GM19467 (cell line): ENCODE measurements at regions not wholly inside any gene's neighbourhood (a gene's known extent, or its start where the extent isn't known, plus 50 kb on each side); places are given as distances from the start of the nearest gene placed in this dataset.
"Not testable (repeated sequence)": the region's sequence is repeated elsewhere in the genome, so short reads cannot be mapped to it uniquely, and the experiment has no call there.

Experiments
- ATAC-seq: cut with Tn5 transposase; IDR thresholded peaks from one replicate; pipeline ENCODE4 v1.9.1; 2021; ENCODE audit warnings: mild to moderate bottlenecking, moderate library complexity; ENCODE audit not compliant: unreplicated experiment

DNA sequence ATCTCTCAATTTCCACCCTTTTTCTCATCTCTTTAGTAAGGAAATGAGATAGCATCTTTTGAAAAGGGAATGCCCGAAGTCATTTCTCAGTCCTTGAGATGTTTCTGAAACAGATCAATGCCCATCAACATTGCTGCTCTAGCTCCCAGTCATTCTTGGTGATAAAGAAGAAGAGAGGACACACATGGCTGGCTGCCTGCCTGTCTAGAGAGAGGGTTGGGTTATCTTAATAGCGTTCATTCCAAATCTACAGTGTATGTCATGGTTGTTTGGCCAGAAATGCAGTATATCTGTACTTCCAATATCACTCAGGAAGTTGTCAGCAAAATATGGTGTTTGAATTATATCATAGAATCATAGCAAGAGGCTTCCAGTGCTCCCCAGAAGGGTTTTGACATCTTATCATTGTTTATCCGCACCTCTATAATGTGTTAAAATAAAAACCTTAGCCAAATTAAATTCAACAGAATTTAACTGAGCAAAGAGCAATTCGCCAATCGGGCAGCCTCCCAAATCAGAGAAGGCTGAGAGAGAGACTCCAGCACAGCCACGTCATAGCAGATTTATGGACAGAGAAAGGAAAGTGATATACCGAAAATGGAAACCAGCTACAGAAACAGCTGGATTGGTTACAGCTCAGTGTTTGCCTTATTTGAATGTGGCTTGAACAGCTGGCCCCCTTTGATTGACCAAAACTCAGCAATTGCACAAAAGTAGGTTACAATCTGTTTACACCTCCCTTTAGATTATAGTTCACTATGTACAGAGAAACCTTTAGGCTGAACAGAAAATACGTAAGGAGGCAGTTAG is 321.0 kb upstream of the FRG1 start:
- not testable (repeated sequence) for ATAC-seq

DNA sequence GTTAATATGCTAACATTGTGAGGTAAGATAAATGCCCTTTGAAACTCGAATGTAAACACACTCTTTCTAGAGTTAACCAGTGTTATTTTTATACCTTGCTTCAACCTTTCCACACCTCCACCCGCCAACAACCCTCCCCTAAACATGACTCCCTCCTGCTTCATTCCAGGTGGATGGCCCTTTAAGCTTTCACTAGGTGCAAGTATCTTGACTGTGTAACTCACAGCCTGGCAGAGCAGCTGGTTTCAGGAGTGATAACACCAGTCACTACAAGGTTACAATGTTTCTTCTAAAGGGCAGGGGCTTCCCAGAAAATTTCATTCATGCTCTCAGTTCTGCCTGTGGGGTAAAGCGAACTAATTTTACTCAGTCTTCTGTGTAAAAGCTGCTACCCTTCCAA is 318.1 kb upstream of the FRG1 start:
- not testable (repeated sequence) for ATAC-seq

DNA sequence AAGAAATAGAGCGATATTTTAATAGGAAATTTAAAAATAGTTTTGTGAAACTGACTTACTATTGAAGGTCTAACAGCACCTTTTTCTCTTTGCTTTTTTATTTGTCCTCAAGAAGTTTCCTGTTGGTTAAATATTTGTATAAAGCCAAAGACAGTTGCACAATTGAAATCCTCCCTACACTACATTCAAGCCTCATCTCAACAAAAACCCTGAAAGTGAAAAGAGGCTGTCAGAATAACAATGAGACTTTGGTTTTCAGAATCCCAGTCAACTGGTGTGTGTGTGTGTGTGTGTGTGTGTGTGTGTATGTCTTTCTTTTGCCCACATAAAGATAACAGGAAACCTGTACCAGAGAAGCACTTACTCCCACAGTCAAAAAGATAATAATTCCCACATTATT is 313.6 kb upstream of the FRG1 start:
- not testable (repeated sequence) for ATAC-seq

DNA sequence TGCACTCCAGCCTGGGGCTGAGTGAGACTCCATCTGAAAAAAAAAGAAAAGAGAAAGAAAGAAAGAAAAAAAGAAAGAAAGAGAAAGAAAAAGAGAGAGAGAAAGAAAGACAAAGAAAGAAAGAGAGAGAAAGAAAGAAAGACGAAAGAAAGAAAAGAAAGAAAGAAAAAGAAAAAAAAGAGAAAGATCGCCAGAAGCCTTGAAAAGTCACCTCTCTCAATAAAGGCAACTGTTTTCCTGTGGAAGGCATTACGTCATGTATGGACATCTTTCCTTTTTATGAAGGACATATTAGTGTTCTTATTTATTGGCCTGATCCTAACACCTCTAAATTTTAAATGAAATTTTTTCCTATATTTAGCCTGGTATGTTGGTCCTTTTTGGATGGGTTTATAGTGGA is 310.9 kb upstream of the FRG1 start:
- ATAC-seq: not testable (repeated sequence)

DNA sequence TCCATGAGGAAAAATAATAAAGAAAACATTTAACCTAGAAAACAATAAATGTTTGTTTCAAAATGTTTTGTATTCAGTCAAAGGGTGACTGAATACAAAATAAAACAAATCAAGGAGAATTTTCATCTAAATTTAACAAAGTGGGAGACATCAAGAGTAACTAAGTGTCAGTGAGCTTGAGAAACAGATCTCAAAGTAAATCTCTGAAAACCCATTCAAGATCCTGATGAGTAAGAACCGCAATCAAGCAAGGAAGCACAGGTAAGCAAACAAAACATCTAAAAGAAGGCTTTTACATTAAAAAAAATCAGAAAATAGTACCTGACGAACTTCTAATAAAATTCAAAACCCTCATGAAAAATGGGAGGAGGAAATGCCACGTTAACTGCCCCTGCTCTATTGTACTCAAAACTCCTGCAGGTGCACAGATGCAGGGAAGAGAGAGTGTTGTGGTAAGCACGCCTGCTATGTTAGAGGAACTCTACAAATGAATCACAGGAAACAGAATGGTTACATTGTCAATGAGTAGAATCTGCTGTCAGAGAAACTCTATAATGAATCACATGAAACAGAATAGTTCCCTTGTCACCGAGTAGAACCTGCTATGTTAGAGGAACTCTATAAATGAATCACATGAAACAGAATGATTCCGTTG is 309.6 kb upstream of the FRG1 start:
- ATAC-seq: not testable (repeated sequence)

DNA sequence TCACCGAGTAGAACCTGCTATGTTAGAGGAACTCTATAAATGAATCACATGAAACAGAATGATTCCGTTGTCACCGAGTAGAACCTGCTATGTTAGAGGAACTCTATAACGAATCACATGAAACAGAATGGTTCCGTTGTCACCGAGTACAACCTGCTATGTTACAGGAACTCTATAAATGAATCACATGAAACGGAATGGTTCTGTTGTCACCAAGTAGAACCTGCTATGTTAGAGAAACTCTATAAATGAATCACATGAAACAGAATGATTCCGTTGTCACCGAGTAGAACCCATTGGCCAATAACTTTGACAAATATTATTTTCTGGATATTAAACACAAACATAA is 309.1 kb upstream of the FRG1 start:
- ATAC-seq: not testable (repeated sequence)

DNA sequence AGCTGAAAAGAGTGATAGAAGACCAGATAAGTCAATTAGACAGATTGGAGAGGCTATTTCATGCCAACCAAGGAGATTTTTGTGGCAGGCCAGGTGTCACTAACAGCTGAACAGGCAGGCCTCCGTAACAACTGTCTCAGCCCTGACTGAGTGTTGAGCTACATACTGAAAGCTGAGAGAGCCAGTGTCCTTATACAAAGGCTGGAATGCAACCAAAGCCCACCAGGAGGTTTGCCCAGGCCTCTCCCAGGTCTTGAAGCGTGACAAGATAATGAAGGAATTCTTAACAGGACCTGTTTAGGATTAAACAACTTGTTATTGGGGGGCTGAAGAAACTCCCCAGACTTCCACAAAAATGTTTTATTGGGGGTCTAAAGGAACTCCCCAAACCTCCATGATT is 290.2 kb upstream of the FRG1 start:
- not testable (repeated sequence) for ATAC-seq

DNA sequence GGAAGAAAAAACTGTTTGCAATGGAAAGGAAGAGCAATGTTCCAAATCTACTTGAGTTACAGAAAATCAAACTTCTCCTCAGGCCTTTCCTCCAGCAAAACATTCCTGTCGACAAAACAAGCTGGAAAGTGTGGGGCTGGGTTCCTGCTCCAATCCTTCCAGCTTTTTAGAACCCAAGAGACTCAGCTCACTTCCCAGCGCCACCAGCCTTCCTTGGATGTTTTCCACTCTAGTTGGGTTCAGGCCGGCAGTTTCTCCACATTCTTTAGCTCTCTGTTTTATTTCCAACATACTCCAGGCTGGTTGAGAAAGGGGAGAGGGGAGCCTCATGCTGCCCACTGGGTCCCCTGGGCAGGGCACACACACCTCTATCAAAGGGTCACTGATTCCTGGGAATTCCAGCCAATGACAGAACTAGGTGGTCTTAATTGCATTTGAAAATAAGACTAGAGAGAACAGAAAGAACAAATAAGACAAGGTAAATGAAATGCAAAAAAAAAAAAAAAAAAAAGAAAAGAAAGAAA is 287.5 kb upstream of the FRG1 start:
- not testable (repeated sequence) for ATAC-seq

DNA sequence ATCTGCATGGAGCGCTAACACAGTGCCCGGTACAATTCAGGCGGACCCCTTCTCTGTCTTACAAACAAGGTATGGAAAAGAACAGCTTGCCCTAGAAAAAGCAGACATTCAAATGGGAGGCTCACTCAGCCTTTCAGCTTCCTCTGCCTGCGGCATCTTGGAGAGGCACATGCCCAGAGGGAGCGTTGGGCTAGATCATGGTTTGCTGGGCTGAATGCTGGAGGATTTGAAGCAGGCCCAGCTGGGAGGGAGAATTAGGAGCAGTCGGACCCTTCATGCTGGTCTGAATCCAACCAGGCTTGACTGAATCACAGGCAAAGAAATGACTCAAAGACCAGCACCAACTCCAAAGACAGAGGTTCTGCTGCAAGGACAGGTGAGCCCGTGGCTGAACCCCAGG is 286.7 kb upstream of the FRG1 start:
- ATAC-seq: not testable (repeated sequence)

DNA sequence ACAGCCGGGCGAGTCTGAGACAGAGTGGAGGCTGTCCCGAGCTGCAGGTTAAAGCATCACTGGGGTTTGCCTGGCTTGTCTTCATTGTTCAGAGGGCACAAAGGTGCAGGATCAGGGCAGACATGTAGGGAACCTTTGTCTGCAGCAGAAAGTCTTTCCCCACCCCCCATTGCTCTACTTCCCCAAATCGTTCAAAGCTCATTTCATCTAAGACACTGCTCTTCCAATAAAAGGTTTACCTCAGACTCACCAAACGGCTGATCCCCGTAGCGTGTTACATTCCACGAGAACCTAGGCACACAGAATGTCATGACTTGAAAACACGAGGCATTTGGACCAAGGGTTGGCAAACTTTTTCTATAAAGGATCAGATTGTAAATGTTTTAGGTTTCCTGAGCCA is 286.3 kb upstream of the FRG1 start:
- ATAC-seq: not testable (repeated sequence)

DNA sequence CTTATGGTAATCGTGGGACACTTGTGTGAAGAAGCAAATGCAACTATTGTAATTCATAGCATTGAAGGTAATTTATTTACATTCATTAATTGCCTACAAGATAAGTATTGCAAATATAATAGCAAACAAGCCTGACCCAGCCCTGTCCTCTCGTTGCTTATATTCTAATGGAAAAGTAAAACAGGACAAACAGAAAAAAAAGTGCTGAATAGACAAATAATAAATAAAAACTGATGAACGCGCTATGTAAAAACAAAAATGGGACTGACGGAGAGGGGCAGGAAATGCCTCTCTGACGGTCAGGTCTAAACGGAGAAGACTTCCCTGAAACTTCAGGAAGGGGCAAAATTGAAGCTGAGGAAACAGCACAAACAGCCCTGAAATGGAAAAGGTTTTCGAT is 284.9 kb upstream of the FRG1 start:
- not testable (repeated sequence) for ATAC-seq

DNA sequence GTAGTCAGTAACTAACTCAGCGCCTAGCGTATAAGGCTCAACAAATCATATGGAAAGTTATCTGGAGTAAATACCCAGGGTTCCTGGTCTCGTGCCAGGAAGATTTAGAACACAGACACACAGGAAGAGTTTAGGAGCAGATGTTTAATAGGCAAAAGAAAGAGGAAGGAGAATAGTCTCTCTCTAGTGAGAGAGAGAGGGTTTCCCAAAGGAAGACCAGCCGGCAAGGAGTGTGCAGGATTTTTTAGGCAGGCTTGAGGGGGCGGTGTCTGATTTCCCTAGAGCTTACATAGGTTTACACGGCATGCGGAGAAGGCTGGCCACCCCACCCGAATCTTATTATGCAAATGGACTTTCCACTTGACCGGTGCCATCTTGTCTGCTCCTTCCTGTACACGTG is 284.0 kb upstream of the FRG1 start:
- no peak for ATAC-seq

DNA sequence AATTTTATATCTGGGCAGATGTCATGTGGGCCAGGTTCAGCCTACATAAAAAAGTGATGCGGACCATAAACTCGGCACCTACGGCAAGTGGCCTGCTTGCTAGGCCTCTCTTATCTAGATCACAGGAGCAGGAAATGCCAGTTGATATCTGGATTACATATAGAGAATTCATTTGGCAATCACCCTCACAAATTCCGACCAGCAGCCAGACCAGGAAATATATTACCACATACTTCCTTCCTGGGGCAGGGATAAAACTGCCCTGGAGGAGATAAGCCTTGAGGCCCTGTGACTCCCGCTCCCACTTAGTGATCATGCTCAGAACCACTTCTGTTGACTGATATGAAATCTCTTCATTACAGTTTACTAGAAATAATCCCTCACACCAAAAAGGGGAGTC is 282.4 kb upstream of the FRG1 start:
- ATAC-seq: not testable (repeated sequence)

DNA sequence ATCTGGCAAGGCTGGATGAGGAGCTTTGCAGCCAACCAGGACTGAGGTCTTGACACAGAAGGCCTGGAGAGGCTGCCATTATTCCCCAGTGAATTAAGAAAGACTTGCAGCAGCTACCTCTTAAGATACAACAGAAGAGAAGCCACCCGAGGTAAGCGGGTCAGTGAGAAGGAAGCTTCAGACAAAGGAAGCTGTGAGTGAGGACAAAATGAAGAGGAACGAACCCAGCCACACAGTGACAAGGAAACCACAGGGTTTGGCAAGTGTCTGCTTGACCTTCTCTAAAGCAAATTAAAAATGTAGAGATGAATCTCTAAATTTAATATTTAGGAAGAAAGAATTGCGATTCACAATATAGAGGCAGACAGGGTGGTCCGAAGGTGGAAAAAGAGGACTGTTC is 281.8 kb upstream of the FRG1 start:
- not testable (repeated sequence) for ATAC-seq

DNA sequence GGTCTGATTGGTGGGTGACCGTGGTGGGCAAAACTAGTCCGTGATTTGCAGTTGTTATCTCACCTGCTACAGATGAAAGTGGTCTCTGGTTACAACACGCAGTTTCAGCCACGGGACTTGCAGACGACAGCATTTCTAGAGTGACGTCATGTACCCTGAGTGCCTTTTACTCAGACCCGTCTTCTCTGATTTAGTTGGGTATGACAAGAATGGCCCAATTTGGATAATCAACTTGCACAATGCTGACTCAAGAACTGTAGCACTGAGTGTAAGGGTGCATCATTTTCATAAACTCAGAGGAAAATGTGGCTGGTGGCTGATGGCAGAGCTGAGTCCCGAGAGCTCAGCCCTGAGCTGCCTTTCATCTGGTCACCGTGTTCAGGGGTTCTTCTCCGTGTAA is 281.4 kb upstream of the FRG1 start:
- ATAC-seq: no peak

DNA sequence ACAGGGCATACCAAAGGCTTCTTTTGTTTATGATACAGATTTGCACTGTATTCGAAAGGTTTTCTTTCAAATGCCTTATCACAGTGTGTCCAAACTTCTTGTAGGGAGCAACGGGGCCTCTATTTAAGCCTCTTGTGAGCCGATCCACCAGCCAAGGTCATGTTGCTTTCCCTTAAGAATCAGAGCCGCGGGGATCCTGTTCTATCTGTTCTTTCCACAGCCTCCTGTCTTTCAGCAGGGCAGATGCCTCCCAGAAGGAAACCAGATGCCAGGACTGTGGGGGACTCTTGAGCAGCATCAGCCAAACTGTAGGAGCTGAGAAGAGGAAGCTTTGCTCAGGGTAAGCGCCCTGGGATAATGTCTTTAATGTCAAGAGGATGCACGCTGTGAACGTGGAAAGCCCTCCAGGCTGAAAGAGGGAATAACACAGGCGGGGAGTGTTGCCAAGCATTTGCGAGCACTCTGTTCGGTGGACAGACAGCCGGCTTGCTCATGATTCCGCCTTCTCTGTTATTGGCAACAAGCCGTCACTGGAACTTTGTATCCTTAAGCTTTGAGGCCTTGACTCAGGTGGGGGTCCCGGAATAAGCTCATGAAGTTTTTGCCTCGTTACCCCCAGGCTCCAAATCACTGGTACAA is 279.8 kb upstream of the FRG1 start:
- no peak for ATAC-seq

DNA sequence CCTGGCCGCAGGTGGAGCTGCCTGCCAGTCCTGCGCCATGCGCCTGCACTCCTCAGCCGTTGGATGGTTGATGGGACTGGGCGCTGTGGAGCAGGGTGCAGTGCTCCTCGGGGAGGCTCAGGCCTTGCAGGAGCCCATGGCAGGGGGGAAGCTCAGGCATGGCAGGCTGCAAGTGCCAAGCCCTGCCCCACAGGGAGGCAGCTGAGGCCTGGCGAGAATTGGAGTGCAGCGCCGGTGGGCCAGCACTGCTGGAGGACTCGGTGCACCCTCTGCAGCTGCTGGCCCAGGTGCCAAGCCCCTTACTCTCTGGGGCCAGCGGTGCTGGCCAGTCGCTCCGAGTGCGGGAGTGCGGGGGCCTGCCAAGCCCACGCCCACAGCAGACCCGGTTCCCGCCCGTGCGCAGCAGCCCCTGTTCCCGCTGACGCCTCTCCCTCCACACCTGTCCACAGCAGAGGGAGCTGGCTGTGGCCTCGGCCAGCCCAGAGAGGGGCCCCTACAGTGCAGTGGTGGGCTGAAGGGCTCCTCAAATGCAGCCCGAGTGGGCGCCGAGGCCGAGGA is 275.9 kb upstream of the FRG1 start:
- ATAC-seq: no peak

DNA sequence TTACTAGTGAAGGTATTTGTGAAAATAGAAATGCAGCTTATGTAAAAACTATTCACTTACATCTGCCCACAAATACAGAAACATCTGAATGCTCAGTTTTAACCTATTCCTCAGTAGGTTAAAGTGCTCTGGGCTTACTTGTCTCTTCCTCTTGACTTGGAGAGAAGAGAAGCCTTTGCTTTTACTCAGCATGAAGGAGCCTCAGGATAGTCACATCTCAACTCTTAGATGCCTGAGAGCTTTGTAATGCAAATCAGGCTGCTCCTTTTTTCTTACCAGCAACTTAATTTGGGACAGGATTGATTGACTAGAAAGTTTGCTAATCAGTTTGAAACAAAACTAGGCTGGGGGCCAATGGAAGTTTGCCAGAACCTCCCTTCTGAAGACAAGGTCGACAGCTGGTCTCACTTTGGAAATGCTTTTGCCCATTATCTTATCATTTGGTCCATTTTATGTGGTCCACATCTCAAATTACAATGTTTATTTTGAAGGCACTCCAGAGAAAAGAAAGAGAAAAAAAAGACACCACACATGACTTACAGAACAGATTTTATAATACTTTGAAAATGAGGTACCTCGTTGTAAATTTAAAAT is 274.9 kb upstream of the FRG1 start:
- not testable (repeated sequence) for ATAC-seq

DNA sequence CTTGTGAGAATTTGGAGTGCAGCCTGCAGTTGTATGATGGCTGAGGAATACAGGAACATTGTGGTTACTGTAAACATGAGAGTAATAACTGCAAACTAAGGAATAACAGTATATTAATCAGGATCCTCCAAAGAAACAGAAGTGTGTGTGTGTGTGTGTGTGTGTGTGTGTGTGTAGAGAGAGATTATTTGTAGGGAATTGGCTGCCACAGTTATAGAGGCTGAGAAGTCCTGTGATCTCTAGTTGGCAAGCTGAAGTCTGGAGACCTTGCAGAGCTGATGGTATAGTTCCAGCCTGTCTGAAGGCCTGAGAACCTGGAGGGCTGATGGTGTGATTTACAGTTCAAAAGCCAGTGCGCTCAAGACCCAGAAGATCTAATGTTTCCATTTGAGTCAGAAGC is 273.3 kb upstream of the FRG1 start:
- not testable (repeated sequence) for ATAC-seq

DNA sequence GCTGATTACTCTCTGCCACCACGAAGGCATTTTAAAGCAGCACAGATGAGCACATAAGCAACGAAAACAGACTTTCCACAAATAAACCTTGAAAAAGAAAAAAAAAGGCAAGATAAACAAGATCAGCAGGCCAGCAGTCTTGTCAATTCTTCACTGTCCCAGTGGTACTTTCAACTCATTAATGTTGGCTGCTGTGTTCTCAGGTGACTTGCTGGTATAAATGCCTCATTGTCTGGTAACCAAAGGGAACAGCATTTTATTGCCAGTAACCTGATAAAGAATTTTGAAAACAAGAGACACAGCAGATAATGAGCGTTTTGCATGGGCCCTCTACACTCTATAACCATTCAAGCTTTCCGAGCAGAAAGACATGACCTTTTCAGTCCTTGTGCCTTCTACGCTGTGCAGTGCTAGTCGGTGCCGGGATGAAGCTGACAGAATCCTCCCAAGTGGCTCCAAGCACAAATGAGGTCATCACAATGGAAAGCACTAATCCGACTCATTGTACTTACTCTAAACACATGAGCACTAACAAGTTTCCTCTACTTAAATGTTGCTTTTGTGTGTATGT is 242.9 kb upstream of the FRG1 start:
- ATAC-seq: not testable (repeated sequence)

DNA sequence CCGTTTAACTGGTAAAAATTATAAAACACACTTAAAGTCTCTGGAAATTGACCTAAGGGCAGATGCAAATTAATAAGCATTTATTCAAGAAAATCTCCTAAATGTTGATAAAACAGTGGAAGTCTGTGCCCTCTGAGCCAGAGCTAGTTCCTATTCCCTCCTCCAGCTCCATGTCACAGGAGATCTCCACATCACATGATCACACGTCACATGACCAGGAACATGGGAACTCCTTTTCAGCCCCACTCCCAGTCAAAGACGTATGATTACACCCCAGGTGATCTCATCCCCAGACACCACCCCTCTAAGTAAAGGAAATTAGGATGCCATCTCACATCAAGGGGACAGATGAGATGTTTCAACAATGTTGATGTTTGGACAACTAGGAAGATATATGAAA is 237.7 kb upstream of the FRG1 start:
- ATAC-seq: not testable (repeated sequence)
